ENCODE measurements at regions not wholly inside any gene's neighbourhood (a gene's known extent, or its start where the extent isn't known, plus 50 kb on each side); places are given as distances from the start of the nearest gene placed in this dataset.

DNA sequence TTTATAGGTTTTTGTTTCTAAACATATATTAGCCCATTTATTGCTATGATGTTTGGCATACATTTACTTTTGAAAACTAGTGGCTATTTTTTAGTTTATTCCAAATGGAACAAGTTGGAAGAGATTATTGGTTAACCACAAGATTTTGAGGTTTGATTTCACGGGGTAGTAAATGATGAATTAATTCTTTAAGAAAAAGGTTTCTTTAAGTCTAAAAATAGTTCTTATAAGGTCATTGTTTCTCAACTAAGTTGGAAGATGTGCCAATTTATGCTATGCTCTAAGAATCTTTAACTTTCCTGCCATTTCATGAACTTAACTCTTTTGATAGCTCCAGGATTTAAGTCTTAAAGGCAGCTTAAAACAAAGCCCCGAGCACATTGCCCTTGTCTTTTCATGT is 183.8 kb downstream of the LMO4 start:
- no peak for DNase-seq

GRCh38 chr1:87513255-87513654 is 184.6 kb downstream of the LMO4 start:
- no peak for DNase-seq

DNA sequence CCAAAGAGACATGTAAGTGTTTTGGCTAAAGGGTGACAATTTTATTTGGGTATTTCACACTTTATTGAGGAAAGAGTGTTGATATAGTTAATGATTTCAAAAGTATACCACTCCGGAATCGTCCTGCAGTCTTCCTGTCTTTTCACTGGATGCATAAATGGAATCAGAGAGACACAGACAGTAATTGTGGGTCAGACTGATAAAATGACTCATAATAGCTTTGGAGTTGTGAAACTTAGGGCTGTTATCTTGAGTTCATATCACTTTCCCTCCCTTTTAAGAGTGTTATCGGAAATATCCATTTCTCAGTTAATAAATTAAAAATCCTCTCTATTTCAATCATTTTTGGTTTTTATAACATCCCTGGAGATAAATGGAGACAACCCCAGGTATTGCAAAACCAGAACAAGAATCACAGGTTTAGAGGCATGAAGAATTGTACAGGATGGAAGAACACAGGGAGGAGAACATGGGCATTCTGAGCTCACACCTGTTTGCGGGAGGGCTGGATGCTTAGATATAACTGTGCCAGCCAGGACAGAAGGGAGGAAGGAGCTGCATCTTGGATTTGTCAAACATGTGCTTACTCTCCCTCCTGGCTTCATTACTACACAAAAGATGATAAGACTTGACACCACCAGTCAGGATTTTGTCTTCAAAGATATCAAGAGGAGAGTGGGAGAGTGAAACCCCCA is 185.4 kb downstream of the LMO4 start:
- no peak for DNase-seq

- DNase-seq: no peak
Measured at GRCh38 chr1:87515781-87516180, 187.1 kb downstream of the LMO4 start.

- no peak for DNase-seq
Measured at GRCh38 chr1:87518794-87519193, 190.1 kb downstream of the LMO4 start.

DNA sequence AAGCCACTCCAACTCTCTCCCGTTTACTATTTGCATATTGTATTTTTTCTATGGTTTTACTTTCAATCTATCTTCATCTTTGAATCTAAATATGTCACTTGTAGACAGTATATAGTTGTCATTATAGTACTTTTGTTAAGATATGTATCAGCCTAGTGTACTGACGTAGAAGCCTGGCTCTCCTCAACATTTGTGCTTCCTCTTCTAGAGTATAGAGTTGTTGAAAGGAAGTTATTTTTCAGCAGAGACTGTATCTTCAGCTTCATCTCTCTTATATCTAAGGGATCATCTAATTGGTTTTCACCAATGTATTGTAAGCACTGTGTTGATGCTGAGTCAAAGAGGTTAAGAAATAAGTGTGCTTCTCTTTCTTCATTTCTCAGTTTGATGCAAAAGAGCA is 192.8 kb downstream of the LMO4 start:
- no peak for DNase-seq

GRCh38 chr1:87523466-87523865 is 194.8 kb downstream of the LMO4 start:
- DNase-seq: no peak

DNA sequence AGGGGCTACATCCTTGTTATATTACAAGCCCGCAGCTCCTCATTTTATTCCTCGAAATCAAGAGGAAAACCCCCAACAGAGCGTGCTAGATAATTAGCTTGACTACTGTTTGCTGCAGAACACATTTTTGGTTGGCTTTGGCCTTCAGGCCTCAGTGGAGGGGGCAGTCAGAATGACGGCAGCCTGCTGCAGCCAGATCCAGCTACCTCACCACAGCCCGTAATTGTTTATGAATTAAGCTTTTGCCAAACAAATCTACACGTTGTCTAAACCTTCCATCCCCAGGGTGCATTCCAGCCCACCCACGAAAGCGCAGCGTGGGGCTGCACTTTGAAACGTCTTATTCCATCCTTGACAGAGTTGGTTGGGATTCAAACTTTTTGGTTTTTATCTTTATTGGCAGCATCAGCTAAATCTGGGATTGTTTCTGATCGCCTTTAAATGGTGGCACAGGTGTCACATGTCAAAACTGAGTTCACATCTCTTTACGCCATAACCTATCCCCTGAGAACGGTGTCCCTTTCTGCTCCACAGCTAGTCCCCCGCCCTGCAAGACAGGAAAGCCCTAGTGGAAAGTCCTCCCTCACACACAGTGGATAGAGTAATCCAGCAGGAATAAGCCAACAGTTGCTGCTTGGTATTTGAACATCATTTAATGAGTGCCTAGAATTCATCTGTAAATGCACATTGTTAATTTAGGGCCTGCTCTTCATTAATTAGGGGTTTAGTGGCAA is 195.5 kb downstream of the LMO4 start:
- no peak for DNase-seq

DNA sequence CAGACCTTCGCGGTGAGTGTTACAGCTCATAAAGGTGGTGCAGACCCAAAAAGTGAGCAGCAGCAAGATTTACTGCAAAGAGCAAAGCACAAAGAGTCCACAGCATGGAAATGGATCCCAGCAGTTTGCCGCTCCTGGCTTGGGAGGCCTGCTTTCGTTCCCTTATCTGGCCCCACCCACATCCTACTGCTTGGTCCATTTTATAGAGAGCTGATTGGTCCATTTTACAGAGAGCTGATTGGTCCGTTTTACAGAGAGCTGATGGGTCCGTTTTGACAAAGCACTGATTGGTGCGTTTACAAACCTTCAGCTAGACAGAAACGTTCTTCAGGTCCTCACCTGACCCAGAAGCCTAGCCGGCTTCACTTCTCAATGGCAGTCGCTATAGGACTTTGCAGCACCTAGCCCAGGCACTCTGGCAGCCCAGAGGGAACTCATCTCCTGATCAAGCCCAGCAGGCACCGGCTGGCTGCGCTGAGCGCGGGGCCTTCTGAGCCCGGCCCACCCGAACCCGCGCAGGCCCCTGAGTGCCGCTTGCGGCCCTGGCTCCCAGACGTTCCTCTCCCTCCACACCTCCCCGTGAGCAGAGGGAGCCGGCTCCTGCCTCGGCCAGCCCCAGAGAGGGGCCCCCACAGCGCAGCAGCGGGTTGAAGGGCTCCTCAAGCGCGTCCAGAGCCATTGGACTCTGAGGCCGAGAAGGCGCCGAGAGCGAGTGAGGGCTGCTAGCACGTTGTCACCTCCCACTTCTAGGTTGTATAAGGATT is 200.3 kb downstream of the LMO4 start:
- DNase-seq: no peak

- no peak for DNase-seq
Measured at GRCh38 chr1:87530042-87530807, 201.5 kb downstream of the LMO4 start.

DNA sequence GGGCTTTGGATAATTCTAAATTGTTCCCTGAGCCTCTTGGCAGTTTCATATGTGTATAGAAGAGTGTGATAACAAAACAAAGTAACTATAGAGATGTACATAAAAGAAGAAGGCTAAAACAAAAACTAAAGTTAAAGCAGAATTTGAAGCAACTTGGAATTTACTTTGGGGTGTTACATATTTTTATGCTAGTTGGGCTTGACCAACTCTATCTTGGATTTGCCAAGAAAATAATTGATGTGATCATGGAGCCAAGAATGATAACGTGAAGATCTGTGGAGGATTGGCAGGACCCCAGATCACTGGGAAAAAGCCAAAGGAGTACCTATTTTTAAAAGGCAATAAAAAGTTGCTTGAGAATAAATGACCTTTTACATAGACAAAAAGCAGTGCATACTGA is 206.9 kb downstream of the LMO4 start:
- DNase-seq: no peak

GRCh38 chr1:87539147-87539546 is 210.5 kb downstream of the LMO4 start:
- DNase-seq: no peak

- no peak for DNase-seq
Measured at GRCh38 chr1:87542697-87543096, 214.0 kb downstream of the LMO4 start.

DNA sequence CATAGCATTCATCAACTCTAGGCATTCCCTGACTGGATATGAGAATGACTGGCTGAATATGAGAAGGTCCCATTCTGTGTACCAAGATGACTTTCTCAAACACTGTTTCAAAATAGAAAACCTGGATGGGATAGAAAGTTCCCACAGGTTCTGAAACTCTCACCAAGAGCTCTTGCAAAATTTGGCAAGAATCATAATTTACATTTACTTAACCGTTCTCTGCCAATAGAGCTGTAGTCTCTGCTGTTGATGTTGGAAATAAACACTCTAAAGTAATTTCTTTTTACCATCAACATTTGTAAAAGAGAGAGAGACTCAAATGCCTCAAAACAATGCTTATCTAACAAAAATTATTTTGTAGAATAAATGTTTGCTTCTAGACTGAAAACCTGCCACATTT is 221.1 kb downstream of the LMO4 start:
- no peak for DNase-seq

DNA sequence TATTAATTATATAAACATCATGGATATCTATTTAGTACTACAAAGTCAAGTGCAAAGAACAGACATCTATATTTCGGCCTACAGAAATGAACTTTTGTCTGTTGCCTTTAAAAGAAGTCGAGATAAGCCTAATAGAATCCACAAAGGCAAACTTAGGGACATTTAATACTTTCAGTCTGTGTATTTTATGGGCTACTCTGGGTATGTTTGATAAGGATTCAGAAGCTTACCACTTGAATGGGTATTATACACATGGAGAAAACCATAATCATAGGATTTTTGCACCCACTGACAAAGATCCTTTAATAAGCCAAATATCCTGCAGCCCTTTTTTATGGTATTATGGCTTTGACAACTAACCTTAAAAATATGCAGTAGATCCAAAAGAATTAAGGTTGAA is 224.8 kb downstream of the LMO4 start:
- DNase-seq: no peak

DNA sequence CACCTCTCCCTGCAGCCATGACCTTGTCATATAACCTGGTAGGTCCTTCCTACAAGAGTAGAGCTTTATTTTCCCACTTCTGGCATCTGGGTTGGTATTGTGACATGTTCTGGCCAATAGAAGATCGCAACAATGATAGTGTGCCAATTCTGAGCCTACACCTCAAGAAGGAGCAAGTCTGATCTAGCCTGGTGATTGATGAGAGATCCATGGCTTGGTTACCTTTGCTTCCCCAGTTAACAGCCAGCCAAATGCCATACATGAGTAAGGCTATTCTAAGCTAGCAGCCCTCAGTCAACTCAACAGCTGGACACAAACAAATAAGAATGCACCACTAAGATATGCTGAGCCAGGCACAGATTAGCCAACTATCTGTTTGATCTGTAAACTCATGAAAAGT is 226.7 kb downstream of the LMO4 start:
- DNase-seq: no peak

- no peak for DNase-seq
Measured at GRCh38 chr1:87556326-87556725, 227.6 kb downstream of the LMO4 start.

DNA sequence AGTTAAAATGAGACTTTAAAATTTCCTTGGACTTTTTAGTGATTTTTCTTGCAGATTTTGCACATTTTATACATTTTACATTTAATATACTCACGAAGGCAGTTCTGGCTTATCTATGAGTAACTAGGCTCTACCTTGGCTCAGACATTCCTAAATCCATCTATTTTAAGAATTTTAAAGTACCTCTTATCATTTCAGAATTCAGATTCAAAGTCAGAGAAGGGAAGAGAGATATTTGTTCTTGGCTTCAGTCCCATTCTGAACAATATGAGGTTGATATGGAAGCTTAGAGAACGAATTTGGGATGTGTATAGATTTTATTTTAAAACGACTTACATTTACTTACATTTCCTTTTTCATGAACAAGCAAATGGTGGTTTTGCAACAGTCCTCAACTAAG is 230.2 kb downstream of the LMO4 start:
- no peak for DNase-seq

GRCh38 chr1:87560137-87560536 is 231.5 kb downstream of the LMO4 start:
- DNase-seq: no peak

GRCh38 chr1:87560601-87561360 is 232.1 kb downstream of the LMO4 start:
- DNase-seq: no peak

DNA sequence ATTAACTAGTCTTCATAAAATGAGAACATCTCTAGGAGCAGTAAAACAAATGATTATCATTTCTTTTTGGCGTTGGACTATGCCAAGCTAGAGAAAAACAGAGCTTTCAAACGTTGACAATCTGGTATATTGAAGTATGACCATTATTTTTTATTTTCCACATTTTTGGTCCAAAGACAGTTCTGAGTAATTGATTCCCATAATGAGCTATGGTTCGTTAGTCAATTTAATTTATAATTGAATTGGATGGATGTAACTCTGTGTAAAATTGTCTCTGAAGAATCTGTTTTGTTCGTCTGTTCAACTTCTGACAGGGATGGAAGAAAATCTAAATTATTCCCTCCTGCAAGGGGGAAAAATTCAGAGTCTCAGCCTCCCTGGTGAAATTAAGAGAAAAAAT is 234.5 kb downstream of the LMO4 start:
- no peak for DNase-seq

GRCh38 chr1:87565861-87566260 is 237.2 kb downstream of the LMO4 start:
- no peak for DNase-seq

Data from GOT3 (cell line).